OCI-LY1 (cell line): ENCODE measurements at regions not wholly inside any gene's neighbourhood (a gene's known extent, or its start where the extent isn't known, plus 50 kb on each side); places are given as distances from the start of the nearest gene placed in this dataset.

ENCODE experiments used
- EZH2 ChIP-seq: fragments of 200-600 bp; sonication (generic), shearing (Covaris generic); IDR thresholded peaks from 2 replicates; pipeline ENCODE4 v1.8.0; 2017; ENCODE audit warnings: borderline replicate concordance, mixed run types, mild to moderate bottlenecking, antibody characterized with exemption, low read length, moderate library complexity, mixed read lengths
- TF ChIP-seq, protein P1 (sequence below): fragments of 200-600 bp; sonication (generic), shearing (Covaris generic); IDR thresholded peaks from 2 replicates; pipeline ENCODE4 v1.5.1; 2017; ENCODE audit warnings: mild to moderate bottlenecking, antibody characterized with exemption, low read length, moderate library complexity, mixed read lengths

DNA sequence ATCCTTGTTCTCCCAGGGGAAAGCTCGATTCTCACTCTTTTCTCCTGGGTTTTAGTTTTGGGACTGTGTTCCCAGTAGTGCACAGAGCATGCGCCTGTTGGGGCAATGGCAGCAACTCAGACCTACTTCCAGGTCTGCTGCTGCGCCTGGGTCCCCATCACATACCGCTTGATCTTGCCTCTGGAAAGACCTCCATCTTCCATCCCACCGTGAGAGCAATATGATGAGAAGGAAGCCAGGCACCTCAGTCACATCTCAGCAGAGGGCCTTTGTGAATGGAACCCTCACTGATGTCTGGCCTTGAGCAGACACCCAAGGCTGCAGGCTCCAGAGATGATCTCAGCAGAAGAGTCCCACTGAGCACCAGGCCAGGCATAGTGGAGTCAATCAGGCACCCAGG lies 176.8 kb upstream of the ZNF507 start:
- TF ChIP-seq EZH2 = no peak
- TF ChIP-seq, protein P1, sequence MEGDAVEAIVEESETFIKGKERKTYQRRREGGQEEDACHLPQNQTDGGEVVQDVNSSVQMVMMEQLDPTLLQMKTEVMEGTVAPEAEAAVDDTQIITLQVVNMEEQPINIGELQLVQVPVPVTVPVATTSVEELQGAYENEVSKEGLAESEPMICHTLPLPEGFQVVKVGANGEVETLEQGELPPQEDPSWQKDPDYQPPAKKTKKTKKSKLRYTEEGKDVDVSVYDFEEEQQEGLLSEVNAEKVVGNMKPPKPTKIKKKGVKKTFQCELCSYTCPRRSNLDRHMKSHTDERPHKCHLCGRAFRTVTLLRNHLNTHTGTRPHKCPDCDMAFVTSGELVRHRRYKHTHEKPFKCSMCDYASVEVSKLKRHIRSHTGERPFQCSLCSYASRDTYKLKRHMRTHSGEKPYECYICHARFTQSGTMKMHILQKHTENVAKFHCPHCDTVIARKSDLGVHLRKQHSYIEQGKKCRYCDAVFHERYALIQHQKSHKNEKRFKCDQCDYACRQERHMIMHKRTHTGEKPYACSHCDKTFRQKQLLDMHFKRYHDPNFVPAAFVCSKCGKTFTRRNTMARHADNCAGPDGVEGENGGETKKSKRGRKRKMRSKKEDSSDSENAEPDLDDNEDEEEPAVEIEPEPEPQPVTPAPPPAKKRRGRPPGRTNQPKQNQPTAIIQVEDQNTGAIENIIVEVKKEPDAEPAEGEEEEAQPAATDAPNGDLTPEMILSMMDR = no peak
